H1 (cell line): ENCODE measurements at regions not wholly inside any gene's neighbourhood (a gene's known extent, or its start where the extent isn't known, plus 50 kb on each side); places are given as distances from the start of the nearest gene placed in this dataset.

Experiments used
- CTCF ChIA-PET: fragments of 300-600 bp; sonication (Branson Sonifier 250); formaldehyde crosslinking; loops from one replicate; lab custom pipeline; 2021; ENCODE audit not compliant: partially characterized antibody; lab: Charles Lee
- POLR2A ChIA-PET: fragments of 300-600 bp; sonication (Branson Sonifier 250); formaldehyde crosslinking; loops from one replicate; lab custom pipeline; 2021; ENCODE audit warnings: inconsistent platforms; ENCODE audit not compliant: partially characterized antibody; lab: Charles Lee
- DNase-seq, 2 experiments: peaks; one replicate each; pipeline versions ENCODE4 v3.0.0 to v3.0.0-alpha.2; 2010 to 2022; ENCODE audit warnings: low spot score in 2 of 2, low read depth in 1 of 2, mixed read lengths in 1 of 2
- FAIRE-seq: peaks from 2 replicates; lab custom pipeline; 2011; peaks lifted over from hg19 to GRCh38; lab: Jason Lieb, UNC
- H2AFZ ChIP-seq: 2 replicates; pipeline ENCODE4 v1.8.1; 2012; ENCODE audit warnings: low read length, inconsistent platforms
- H2AK5ac ChIP-seq: 2 replicates; pipeline ENCODE4 v1.6.1; 2013; ENCODE audit warnings: low read depth, low read length
- H2BK120ac ChIP-seq: replicated peaks from 2 replicates; pipeline ENCODE3; 2013; ENCODE audit warnings: low read depth, low read length, inconsistent platforms
- H2BK12ac ChIP-seq: 2 replicates; pipeline ENCODE4 v1.6.1; 2013; ENCODE audit warnings: low read depth, low read length
- H2BK15ac ChIP-seq: 2 replicates; pipeline ENCODE4 v1.6.1; 2013; ENCODE audit warnings: low read length
- H2BK20ac ChIP-seq: 2 replicates; pipeline ENCODE4 v1.6.1; 2013; ENCODE audit warnings: low read length
- H2BK5ac ChIP-seq: 2 replicates; pipeline ENCODE4 v1.6.1; 2013; ENCODE audit warnings: low read depth, low read length
- H3K14ac ChIP-seq: 2 replicates; pipeline ENCODE4 v1.6.1; 2013; ENCODE audit warnings: inconsistent platforms; ENCODE audit not compliant: insufficient read length
- H3K18ac ChIP-seq: 2 replicates; pipeline ENCODE4 v1.6.1; 2013; ENCODE audit warnings: low read length; ENCODE audit errors: extremely low read depth
- H3K23ac ChIP-seq: 2 replicates; pipeline ENCODE4 v1.6.1; 2013; ENCODE audit warnings: inconsistent platforms; ENCODE audit not compliant: insufficient read length
- H3K23me2 ChIP-seq: 2 replicates; pipeline ENCODE4 v1.6.1; 2013; ENCODE audit warnings: low read depth, low read length
- H3K27ac ChIP-seq: 2 replicates; pipeline ENCODE4 v1.6.1; 2011; ENCODE audit warnings: low read depth, low read length, inconsistent platforms
- H3K27me3 ChIP-seq, 4 experiments: replicated peaks in 1 of 4; 1 replicate in 1 of 4; 2 replicates in 3 of 4; pipeline versions ENCODE4 v1.6.1 to v1.8.1; 2011 to 2013; ENCODE audit warnings: low read length in 3 of 4, mild to moderate bottlenecking in 3 of 4, inconsistent platforms in 2 of 4, mixed read lengths in 2 of 4, moderate library complexity in 1 of 4; ENCODE audit not compliant: control insufficient read depth in 3 of 4, insufficient read depth in 3 of 4; ENCODE audit errors: extremely low read depth in 1 of 4
- H3K36me3 ChIP-seq, 4 experiments: 2 replicates each; pipeline versions ENCODE4 v1.6.1 to v1.8.1; 2011 to 2013; ENCODE audit warnings: mild to moderate bottlenecking in 4 of 4, low read length in 3 of 4, moderate library complexity in 2 of 4, control low read depth in 1 of 4, inconsistent platforms in 1 of 4; ENCODE audit not compliant: insufficient read depth in 4 of 4, control insufficient read depth in 2 of 4
- H3K4ac ChIP-seq: replicated peaks from 2 replicates; pipeline ENCODE3; 2013; ENCODE audit warnings: low read length, low read depth, mixed read lengths, inconsistent platforms; ENCODE audit not compliant: insufficient read length
- H3K4me1 ChIP-seq, 4 experiments: replicated peaks in 1 of 4; 1 replicate in 1 of 4; 2 replicates in 3 of 4; pipeline versions ENCODE4 v1.6.1 to v1.8.1; 2011 to 2013; ENCODE audit warnings: low read length in 3 of 4, inconsistent platforms in 2 of 4, mixed read lengths in 1 of 4; ENCODE audit not compliant: insufficient read depth in 4 of 4, control insufficient read depth in 3 of 4
- H3K4me2 ChIP-seq, 2 experiments: 2 replicates each; pipeline versions ENCODE4 v1.6.1 to v1.8.1; 2011 to 2013; ENCODE audit warnings: low read depth in 2 of 2, low read length in 2 of 2, control low read depth in 1 of 2, inconsistent platforms in 1 of 2, mild to moderate bottlenecking in 1 of 2; ENCODE audit not compliant: insufficient read depth in 1 of 2
- H3K4me3 ChIP-seq, 4 experiments: fragments of 200-600, 300-600 bp in 1 of 4; sonication (generic), shearing (Covaris generic), sonication (Bioruptor Twin) in 1 of 4; 2 replicates each; pipeline versions ENCODE4 v1.5.1 to v1.8.1; 2011 to 2016; ENCODE audit warnings: low read length in 4 of 4, low read depth in 3 of 4, control low read depth in 2 of 4, inconsistent platforms in 2 of 4, mild to moderate bottlenecking in 2 of 4, mixed read lengths in 1 of 4, moderate library complexity in 1 of 4; ENCODE audit not compliant: insufficient read depth in 2 of 4; ENCODE audit errors: extremely low read depth in 1 of 4
- H3K56ac ChIP-seq: replicated peaks from 2 replicates; pipeline ENCODE3; 2013; ENCODE audit warnings: low read depth, mild to moderate bottlenecking, mixed read lengths, low read length, inconsistent platforms; ENCODE audit not compliant: insufficient read length
- H3K79me1 ChIP-seq: 2 replicates; pipeline ENCODE4 v1.6.1; 2013; ENCODE audit warnings: low read depth, low read length, control low read depth
- H3K79me2 ChIP-seq, 2 experiments: 2 replicates each; pipeline versions ENCODE4 v1.6.1 to v1.8.1; 2012 to 2013; ENCODE audit warnings: low read length in 2 of 2, mild to moderate bottlenecking in 2 of 2, inconsistent platforms in 1 of 2; ENCODE audit not compliant: insufficient read depth in 2 of 2, control insufficient read depth in 1 of 2
- H3K9ac ChIP-seq, 4 experiments: replicated peaks in 1 of 4; 1 replicate in 1 of 4; 2 replicates in 3 of 4; pipeline versions ENCODE4 v1.6.1 to v1.8.1; 2011 to 2013; ENCODE audit warnings: low read depth in 3 of 4, low read length in 3 of 4, control low read depth in 2 of 4, mild to moderate bottlenecking in 2 of 4, moderate library complexity in 2 of 4, inconsistent platforms in 1 of 4; ENCODE audit errors: extremely low read depth in 1 of 4
- H3K9me3 ChIP-seq, 2 experiments: 2 replicates each; pipeline versions ENCODE4 v1.6.1 to v1.8.1; 2012 to 2013; ENCODE audit warnings: mild to moderate bottlenecking in 2 of 2, moderate library complexity in 2 of 2, control low read depth in 1 of 2, inconsistent platforms in 1 of 2, low read depth in 1 of 2, low read length in 1 of 2, mixed read lengths in 1 of 2; ENCODE audit not compliant: insufficient read depth in 2 of 2
- H4K20me1 ChIP-seq, 2 experiments: replicated peaks in 1 of 2; 2 replicates each; pipeline versions ENCODE3 to v1.8.1; 2011 to 2013; ENCODE audit warnings: inconsistent platforms in 2 of 2, low read length in 2 of 2, mild to moderate bottlenecking in 1 of 2; ENCODE audit not compliant: insufficient read depth in 2 of 2, control insufficient read depth in 1 of 2
- H4K5ac ChIP-seq: 2 replicates; pipeline ENCODE4 v1.6.1; 2013; ENCODE audit warnings: low read length, low read depth, mixed read lengths, inconsistent platforms; ENCODE audit not compliant: insufficient read length
- H4K8ac ChIP-seq: 2 replicates; pipeline ENCODE4 v1.8.0; 2013; ENCODE audit warnings: mild to moderate bottlenecking, moderate library complexity, low read length, inconsistent platforms; ENCODE audit not compliant: insufficient read depth; ENCODE audit errors: extremely low read depth
- H4K91ac ChIP-seq: replicated peaks from 2 replicates; pipeline ENCODE3; 2013; ENCODE audit warnings: low read length, mixed read lengths, inconsistent platforms; ENCODE audit not compliant: insufficient read length
- NANOG ChIP-seq: IDR thresholded peaks from 2 replicates; pipeline ENCODE4 v1.6.1; 2011; ENCODE audit warnings: low read length, low read depth, mild to moderate bottlenecking, inconsistent platforms; ENCODE audit not compliant: insufficient read depth, poor library complexity, severe bottlenecking
- RXRA ChIP-seq: IDR thresholded peaks from 2 replicates; pipeline ENCODE4 v1.6.1; 2011; ENCODE audit warnings: low read depth, mild to moderate bottlenecking, low read length, moderate library complexity; ENCODE audit not compliant: insufficient read depth
- TAF7 ChIP-seq: optimal IDR thresholded peaks from 2 replicates; pipeline ENCODE3; 2011; ENCODE audit warnings: low read depth, mild to moderate bottlenecking, inconsistent platforms, low read length, moderate library complexity, borderline replicate concordance
- WGBS, 2 experiments: shearing (Covaris generic) in 1 of 2; methylation state at CpG; one replicate each; pipeline versions ENCODE4 v1.1.6 to v1.1.7; 2013 to 2015; ENCODE audit warnings: low lambda C conversion rate in 2 of 2, mixed read lengths in 2 of 2, inconsistent platforms in 1 of 2, low coverage in 1 of 2, missing lambda C conversion rate in 1 of 2; ENCODE audit not compliant: insufficient replicate concordance in 2 of 2, insufficient coverage in 1 of 2, insufficient read length in 1 of 2; ENCODE audit errors: extremely low coverage in 1 of 2, missing lambda C conversion rate in 1 of 2; 5-methylcytosine and 5-hydroxymethylcytosine counted together

DNA sequence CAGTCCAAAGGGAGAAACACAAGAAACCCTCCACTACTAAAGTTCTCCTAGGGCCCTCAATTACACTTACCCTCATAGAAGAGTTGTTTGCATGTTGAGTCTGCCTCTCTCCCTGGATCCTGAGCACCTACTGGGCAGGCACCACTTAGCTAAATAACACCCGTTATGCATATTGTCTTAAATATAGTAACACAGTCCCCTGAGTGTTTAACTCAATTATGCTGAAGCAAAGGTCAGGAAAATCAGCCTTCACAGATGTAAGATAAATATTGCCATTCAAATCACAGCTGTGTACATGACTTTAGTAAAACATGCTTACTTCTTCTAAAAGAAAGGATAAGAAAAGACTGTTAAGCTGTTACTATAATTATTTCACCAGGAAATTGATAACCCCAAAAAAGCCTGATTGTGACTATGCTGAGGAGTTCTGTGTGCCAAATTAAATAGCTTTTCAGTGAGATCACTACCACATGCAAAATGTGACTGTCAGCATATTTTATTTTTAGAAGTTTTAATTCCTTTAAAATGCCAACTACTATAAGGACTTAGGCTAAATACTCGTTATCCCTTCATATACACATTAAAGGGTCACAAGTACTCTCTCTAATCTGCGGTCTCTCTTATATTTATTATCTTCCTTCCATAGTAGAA is 733.9 kb upstream of the PHF14 start:
- Histone ChIP-seq H3K4me2 (no peak overlapping the region), H4K5ac (no peak overlapping the region), H2AK5ac (no peak overlapping the region), H3K79me1 (no peaks in the 10 kb centered on the region), H3K27ac (no peak overlapping the region), H2BK5ac (no peak overlapping the region), H3K23ac (no peak overlapping the region), H2AFZ (peak overlapping the region; percentile 34; the same call in 1 of the 2 replicates), H2BK12ac (no peak overlapping the region), H2BK15ac (no peak overlapping the region), H3K27me3 (peaks cover 0 to 1% (median 0%) of the 10 kb centered on the region in 4 experiments; a peak in 1 of 7 replicates), H3K23me2 (no peaks in the 10 kb centered on the region), H3K14ac (no peak overlapping the region), H3K9me3 (no peaks in the 10 kb centered on the region), H3K9ac (no peak overlapping the region), H4K91ac (no peak overlapping the region), H3K56ac (no peak overlapping the region), H3K79me2 (no peaks in the 10 kb centered on the region), H2BK20ac (no peak overlapping the region), H3K18ac (no peak overlapping the region), H3K36me3 (no peaks in the 10 kb centered on the region), H2BK120ac (no peak overlapping the region), H3K4ac (no peak overlapping the region), H4K20me1 (no peaks in the 10 kb centered on the region), H3K4me1 (no peaks in the 10 kb centered on the region), H3K4me3 (no peak overlapping the region), H4K8ac (no peak overlapping the region)
- POLR2A ChIA-PET = no interaction called here
- CTCF ChIA-PET = no interaction called here
- FAIRE-seq (no peak), DNase-seq (no peak)
- WGBS, 2 experiments = 86% methylated on average over 3 of the region's 3 CpGs; no CpG with 5 or more reads in 1 of the 2 experiments
- no peak for TF ChIP-seq NANOG
- TF ChIP-seq RXRA = no peak
- no peak for TF ChIP-seq TAF7
